Suprapubic skin (tissue), 4 donors: ENCODE measurements at regions not wholly inside any gene's neighbourhood (a gene's known extent, or its start where the extent isn't known, plus 50 kb on each side); places are given as distances from the start of the nearest gene placed in this dataset.

Experiments
- CTCF ChIP-seq, 2 donors: fragments of 200-600 bp in 1 of 2; fragments of 450-650 bp in 1 of 2; sonication (generic) in 1 of 2; IDR thresholded peaks; one replicate each; pipeline ENCODE4 v1.5.1; 2016 to 2019; ENCODE audit warnings: antibody characterized with exemption in 2 of 2, mild to moderate bottlenecking in 1 of 2, moderate library complexity in 1 of 2
- POLR2A ChIP-seq, 2 donors: fragments of 450-650 bp; IDR thresholded peaks; one replicate each; pipeline ENCODE4 v1.6.1; 2017; ENCODE audit warnings: antibody characterized with exemption in 2 of 2, mild to moderate bottlenecking in 2 of 2, moderate library complexity in 2 of 2
- POLR2AphosphoS5 ChIP-seq, 3 donors: sonication (generic); formaldehyde crosslinking; IDR thresholded peaks; one replicate each; pipeline ENCODE4 v1.6.1; 2017; ENCODE audit warnings: antibody characterized with exemption in 3 of 3

DNA sequence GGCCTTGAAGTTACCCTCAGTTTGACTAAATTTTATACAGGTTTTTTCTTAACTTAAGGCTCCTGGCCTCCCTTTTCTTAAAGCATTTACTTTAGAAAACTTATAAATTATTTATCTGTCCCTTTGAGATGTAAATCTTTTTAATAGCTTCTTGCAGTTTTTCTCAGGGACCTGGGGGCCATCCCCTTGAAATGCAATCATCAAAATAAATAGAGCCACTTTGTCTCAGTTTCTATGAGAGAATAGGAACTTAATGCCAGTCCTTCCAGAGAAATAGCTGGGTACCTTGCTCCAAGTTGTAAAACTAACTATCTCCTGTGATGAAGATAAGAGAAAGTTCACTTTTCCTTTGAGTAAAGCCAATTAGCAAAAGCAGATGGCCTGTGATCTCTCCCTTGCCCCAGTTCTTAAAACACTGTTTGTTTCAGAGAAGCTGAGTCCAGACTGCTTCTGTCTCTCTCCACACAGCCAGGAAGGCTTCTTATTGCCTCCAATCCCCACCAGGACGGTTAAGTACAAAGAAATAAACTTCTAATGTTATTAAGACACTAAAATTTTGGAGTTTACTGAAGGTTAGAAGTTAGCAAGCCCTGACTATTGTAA lies 913.1 kb downstream of the OLFM4 start:
- TF ChIP-seq CTCF (IDR thresholded peaks at IDR 0.05) = no peak
- TF ChIP-seq POLR2A (IDR thresholded peaks at IDR 0.05) = no peak
- TF ChIP-seq POLR2AphosphoS5 (IDR thresholded peaks at IDR 0.05) = no peak
